Islet precursor cell (in vitro differentiated cells): ENCODE measurements at regions not wholly inside any gene's neighbourhood (a gene's known extent, or its start where the extent isn't known, plus 50 kb on each side); places are given as distances from the start of the nearest gene placed in this dataset.
"Not testable (repeated sequence)": the region's sequence is repeated elsewhere in the genome, so short reads cannot be mapped to it uniquely, and the experiment has no call there.

Source experiments
- DNase-seq: peaks from one replicate; pipeline ENCODE4 v3.0.0-alpha.2; 2018

DNA sequence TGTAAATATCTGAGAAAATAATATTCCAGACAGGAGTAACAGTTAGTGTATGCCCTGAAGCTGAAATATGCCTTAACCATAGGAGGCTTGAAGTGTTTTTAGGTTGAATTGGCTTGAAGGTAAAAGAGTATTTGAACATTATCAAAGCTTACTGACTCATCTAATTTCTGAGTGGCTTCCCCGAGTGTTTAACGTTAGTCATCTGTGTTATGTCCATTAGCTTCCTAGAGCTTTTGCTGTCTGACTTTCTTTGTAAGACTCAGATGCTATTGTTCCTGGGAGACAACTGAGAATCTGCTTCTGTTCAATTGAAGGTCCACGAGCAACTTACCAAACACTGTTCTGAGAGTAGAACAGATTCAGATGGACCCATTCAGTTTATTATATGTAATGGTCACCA is 656.8 kb upstream of the NECTIN3 start:
- no peak for DNase-seq

DNA sequence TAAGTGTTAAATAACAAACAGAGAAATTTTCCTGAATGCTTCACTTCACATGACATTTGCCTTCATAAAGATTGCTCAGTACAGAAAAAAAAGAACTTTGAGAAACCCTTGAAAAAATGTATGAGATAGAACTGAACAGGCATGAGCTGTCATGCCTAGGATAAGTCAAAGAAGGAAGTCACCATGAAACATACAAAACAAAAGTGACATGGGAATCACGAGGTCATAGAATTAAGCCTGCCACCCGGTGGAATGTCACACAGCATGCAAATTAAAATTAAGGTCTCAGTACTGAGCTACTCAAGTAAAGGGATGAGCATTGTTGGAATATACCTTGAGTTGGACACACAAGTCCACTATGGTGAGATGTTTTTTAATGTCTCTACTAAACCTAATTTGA is 652.5 kb upstream of the NECTIN3 start:
- DNase-seq: no peak

DNA sequence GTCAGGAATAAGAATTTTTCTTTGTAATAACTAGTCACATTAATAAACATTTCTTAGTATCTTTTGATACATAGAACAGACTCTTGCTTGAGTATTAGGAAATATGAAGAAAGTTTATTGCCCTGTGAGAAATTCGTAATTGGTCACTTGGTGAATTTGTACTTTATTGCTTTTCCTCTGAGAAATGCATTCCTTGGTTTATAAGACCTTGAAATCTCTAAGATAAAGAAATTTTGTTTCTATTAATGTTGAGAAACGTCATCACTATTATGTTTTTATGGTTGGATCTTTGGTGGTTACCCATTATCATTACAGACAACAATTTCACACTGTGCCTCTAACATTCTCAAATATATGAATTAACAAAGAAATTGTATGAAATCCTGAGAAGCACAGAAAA is 652.0 kb upstream of the NECTIN3 start:
- DNase-seq: no peak

DNA sequence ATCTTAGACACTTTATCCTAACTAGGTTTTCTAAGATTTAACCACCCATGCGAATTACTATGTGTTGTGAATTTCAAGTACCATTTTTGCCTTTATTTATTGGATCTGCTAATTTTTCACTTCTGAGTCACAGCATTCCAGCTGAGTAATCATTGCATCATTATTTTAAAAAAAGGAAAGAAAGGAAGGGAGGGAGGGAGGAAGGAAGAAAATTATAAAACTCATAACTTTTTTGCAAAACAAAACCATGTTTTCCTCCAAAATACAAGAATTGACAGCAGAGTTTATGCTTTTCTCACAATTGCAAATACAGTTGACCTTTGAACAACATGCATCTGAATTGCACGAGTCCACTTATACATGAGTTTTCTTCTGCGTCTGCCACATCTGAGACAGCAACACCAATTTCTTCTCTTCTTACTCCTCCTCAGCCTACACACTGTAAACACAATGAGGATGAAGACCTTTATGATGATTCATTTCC is 651.4 kb upstream of the NECTIN3 start:
- no peak for DNase-seq

DNA sequence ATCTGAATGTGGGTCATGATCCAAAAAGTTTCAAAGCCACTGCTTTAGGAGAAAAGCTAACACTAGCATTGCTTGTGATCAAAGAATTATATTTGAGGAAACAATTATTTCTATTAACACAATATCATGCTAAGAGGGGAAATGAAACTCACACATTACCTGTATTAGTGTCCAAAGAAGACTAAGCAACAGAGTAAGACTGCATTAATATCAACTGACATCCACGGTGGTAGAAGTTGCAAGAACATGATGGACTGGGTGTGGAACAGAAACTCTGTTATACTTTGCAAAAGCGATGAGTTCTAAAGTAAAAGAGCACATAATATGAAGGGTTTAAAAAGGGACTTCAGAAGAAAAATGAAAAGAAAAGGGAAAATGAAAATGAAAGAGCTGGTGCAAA is 648.3 kb upstream of the NECTIN3 start:
- DNase-seq: no peak

DNA sequence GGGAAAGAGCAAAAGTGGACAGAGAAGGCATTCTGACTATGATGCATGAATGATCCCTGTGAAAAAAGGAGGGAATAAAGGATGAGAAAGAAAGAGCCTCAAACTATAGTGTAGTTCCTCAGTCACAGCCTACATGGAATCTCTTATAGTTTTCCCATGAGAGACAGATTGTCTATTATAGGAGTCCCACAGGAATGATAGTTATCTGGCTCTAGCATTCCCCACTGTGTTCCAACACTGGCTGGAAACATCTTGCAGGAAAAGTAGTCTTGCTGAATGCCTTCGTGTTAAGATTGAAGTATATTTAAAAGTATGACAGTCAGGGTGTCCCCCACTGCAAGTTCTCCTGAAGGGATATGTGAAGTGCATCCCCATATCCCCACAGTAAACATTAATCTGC is 641.5 kb upstream of the NECTIN3 start:
- DNase-seq: no peak

DNA sequence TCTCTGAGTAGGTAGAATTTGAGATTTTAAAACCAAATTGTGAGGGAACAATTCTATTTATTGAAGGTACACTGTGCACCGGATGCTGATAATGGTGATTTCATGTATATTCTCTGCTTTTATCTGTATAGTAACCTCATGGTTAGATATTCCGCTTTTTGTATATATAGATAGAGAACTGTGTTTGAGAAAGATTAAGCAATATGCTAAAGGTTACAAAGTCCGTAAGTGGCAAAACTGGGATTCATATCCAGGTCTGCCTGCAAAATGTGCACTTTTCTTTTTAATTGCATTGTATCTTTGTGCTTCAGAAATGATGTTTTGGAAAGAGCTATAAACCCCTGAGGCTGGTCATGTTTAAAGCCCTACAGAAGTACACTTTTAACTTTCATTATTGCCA is 635.4 kb upstream of the NECTIN3 start:
- DNase-seq: no peak

DNA sequence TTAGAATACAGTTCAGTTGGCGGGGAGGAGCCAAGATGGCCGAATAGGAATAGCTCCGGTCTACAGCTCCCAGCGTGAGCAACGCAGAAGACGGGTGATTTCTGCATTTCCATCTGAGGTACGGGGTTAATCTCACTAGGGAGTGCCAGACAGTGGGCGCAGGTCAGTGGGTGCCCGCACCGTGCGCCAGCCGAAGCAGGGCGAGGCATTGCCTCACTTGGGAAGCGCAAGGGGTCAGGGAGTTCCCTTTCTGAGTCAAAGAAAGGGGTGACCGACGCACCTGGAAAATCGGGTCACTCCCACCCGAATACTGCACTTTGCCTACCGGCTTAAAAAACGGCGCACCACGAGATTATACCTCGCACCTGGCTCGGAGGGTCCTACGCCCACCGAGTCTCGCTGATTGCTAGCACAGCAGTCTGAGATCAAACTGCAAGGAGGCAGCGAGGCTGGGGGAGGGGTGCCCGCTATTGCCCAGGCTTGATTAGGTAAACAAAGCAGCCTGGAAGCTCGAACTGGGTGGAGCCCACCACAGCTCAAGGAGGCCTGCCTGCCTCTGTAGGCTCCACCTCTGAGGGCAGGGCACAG is 631.5 kb upstream of the NECTIN3 start:
- not testable (repeated sequence) for DNase-seq

DNA sequence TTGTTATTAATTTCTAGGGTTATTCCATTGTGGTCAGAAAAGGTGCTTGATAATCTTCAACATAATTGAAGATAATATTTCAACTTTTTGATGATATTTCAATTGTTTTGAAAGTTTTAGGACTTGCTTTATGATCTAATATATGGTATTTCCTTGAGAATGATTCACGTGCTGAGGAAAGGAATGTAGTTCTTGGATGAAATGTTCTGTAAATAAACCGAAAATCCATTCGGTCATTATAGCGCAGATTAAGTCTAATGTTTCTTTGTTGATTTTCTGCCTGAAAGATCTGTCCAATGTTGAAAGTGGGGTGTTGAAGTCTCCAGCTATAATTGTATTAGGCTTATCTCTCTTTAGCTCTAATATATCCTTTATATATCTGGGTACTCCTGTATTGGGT is 617.5 kb upstream of the NECTIN3 start:
- no peak for DNase-seq

DNA sequence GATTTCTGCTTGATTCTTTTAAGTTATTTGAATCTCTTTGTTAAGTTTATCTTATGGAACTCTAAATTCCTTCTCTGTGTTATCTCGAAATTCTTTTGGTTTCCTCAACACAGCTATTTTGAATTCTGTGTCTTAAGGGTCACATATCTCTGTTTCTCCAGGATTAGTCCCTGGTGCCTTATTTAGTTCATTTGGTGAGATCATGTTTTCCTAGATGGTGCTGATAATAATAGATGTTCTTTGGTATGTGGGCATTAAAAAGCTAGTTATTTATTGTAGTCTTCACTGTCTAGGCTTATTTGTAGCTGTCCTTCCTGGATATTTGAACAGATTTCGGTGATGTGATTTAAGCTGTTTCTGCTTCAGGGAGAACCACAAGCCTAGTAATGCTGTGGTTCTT is 615.6 kb upstream of the NECTIN3 start:
- DNase-seq: no peak

DNA sequence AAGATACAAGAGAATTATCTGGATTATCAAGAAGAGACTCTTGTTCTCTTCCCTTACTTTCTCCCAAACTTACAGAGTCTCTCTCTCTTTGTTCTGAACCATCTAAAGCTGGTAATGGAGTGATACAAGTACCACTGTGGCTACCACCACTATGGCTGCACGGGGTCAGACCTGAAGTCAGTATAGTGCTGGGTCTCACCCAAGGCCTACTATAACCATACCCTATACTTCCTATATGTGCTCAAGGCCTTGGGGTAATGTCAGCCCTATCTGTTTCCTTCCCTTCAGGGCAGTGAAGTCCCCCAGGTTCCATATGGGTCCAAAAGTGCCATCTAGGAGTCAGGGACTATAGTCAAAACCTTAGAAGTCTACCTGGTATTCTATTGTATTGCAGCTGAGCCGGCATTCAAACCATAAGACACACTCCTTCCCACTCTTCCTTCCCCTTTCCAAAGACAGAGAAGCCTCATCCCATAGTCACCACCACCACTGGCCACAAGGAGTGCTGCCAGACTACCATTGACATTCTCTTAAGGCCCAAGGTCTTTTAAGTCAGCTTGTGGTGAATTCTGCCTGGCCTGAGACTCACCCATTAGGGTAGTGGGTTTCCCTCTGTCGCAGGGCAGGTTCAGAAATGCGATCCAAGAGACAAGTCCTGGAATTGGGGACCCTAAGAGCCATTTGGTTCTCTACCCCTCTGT is 615.0 kb upstream of the NECTIN3 start:
- DNase-seq: no peak

DNA sequence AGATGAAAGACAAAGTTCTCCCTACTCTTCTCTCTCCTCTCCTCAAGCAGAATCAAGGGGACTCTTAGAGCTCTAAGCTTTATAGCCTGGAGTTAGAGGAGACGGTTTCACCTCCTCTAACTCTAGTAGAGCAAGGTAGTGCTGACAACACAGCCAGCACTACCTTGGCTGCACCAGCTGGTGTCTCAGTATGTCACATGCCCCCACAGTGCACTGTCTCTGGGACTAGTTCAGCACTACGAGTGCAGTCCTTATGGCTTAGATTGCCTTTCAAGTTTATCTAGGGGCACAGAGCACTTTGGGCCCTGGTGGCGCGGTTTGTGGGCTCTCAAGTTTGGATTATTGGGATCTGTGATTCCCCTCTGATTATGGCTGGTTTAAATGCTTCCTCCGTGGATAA is 614.1 kb upstream of the NECTIN3 start:
- DNase-seq: no peak

DNA sequence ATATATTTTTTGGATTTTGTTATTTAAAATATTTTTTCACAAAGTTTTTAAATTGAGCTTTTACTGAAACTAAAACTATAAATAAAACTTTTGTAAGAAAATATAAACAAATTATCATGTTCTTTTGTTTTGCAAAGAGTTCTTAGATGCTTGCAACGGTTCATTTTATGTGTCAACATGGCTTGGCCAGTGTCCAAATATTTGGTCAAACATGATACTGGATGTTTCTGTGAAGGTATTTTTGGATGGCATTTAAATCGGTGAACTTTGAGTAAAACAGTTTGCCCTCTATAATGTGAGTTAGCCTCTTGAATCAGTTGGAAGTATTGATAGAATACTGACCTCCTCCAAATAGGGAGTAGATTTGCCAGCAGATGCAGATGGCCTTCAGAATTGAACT is 612.6 kb upstream of the NECTIN3 start:
- DNase-seq: no peak

DNA sequence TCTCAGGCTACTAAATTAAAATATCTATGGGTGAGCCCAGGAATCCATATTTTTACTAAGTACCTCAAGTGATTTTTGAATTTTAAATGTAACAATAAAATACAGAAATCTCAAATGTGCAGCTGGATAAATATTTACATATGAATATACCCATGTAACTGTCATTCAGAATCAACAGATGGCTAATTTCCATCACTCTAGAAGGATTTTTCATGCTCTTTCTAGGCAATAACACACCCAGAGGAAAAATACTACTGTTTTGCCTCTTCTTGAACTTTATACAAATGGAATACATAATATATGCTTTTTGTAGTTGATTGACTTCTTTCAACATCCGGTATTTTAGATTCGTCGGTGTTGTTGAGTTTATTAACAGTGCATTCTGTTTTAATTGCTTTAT is 601.3 kb upstream of the NECTIN3 start:
- DNase-seq: no peak

DNA sequence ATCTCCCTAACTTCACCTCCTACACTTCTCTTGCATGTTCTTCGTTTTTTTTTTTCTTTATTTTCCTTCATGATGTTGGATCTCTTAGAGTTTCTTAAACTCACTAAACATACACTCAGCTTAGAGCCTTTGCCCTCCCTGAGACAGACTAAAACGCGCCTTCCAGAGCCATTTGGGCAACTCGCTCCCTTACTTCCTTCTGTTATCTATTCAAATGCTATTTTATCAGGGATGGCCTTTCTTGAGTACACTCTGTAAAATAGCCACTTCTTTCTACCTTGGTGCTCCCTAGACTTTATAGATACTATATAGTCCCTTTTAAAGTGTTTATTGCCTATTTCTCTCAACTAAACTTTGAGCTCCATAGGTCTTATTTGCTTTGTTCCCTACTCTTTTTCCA is 598.2 kb upstream of the NECTIN3 start:
- no peak for DNase-seq

DNA sequence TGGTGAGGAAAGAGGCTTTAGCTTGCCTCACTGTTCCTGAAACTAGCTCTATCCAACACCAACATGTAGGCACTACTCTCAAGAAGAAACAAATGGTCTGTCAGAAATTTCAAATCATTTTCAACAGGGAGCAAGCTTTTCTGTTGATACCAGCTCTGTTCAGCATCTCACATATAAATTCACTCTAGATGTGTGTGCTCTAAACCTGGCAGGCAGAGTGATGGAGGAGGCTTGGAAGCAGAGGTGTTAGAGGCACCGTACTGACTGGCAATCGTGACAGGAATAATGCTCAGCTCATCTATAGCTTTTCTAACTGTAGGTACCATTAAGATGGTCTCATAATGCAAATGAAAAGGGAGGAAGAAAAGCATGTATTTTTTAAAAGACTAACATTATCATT is 597.2 kb upstream of the NECTIN3 start:
- DNase-seq: no peak

DNA sequence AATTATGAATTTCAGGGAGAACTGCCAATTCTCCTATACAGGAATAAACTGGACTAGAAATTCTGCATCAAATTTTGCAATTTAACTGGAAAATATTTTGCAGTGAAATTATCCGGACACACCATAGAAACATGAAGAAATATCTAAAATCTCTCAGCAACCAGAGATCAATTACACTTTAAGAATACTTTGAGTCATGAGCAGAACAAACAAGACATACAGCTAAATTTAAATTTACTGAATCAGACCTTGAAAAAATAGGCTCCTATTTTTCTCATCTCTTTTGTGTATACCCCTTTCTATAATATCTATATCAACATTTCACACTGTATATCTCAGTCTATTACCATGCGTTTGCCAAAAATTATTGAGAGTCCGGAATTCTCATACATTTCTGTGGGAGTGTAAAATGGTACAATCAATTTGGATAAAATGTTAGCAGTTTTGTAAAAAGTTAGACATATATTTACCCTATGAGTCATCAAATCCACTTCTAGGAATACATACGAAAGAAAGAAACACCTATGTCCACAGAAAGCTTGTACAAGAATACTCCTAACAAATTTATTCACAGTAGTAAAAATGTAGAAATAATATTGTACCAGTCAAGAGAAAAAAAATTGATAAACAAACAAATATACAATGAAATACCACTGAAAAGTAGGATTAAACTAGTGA is 593.1 kb upstream of the NECTIN3 start:
- no peak for DNase-seq

DNA sequence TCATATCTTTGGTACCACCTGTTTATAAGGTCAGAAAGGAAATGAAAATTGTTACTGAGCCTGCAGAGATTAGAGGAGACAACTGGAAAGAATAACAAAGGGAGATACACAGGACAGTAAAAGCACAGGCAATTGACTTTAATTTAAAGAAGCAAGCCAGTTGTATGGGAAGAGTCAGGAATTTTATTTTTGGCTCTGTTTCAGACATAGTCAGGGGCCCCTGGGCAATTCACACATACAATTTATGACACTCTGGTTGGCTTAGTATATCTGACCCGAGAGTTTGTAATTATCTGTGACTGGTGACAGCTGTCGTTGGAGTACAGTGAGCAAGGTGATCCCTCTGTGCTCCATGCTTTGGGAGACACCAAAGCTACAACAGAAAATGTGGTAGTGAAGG is 591.9 kb upstream of the NECTIN3 start:
- no peak for DNase-seq

DNA sequence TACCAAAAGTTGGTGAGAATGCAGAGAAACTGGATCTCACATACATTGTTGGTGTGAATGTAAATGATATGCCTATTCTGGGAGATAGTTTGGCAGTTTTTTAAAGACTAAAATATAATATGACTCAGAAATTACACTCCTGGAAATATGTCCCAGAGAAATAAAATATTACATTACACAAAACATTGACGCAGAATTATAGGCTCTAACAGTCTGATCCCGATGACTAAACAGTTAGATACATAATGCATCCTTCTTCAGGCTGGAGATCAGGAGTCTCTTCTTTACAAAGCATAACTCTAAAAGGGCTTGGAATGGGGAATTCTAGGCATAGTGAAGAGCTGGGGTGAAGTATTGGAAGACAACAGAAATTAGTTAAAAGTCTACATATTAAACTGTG is 586.2 kb upstream of the NECTIN3 start:
- no peak for DNase-seq

DNA sequence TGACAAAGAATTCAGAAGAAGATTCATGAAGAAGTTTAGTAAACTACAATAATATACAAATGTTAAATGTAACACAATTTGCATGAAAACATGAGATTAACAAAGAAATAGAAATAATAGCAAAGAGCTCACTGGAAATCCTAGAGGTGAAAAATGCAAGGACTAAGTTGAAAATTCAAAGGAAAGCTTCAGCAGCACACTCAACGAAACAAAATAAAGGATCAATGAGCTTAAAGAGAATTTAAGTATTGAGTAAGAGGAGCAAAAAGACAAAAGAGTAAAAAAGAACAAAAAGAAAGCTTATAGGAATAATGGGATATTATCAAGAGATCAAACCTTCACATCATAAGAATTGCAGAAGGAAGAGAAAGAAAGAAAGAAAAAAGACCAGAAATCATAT is 583.8 kb upstream of the NECTIN3 start:
- no peak for DNase-seq

DNA sequence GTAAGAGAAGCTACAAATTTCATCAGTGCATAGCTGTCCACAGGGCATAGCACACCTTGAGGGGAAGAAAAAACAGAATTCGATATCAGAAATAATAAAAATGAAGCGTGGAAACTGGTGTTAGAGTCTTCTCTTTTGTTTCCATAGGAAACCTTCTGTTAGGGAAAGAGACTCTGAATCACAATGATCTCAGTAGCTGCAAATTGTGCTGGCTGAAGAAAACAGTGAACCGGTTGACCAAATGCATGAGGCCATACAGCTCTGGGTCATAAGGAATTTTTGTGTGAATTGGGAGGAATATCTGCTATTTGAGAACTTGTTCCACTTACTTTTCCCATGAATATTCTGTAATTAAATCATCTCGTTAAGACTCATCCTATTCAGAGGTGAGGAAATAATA is 580.2 kb upstream of the NECTIN3 start:
- DNase-seq: no peak

DNA sequence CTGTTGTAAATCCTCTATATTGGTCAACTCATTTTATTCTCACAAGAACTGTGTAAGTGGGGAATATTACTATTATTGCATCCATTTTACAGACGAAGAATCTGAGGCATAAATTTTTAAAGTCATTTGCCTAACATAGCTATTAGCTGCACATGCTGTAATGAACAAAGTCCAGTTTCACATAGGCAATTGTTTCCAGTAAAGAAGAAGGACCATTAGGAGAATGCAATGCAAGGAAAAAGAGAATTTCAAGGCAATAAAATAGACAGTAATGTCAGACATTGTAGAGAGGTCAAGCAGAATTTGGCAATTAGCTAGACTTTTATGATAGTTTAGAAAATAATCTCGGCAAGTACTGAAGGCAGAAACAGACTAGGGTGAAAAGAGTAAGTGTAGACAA is 578.7 kb upstream of the NECTIN3 start:
- no peak for DNase-seq

DNA sequence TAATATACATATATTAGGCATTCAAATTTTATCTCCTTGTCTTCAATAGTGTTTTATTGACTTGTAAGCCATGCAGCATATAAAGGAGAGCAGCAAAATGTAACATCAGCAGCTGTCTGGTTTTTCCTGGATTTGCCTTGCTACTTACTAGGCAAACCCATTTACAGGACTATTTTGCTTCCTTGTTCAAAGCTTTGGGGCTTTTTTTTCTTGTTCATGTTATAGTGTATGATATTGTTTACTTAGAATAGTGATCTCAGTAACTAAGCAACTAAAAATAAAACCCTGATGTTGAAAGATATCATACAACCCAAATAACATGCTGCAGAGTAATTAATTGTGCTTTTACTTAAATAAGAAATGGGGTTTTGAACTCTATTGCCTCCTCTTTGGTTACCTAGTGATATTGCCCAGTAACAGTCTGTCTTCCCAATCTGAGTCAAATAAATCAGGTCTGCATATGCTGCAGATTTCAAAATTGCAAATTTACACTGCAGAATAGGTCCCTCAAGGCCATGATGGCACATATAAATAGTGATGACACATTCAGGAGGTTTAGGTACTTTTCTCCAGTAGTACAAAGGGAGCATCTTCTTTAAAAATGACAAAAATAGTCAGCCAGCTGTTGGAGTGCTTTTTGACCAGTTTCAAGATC is 578.1 kb upstream of the NECTIN3 start:
- DNase-seq: no peak

DNA sequence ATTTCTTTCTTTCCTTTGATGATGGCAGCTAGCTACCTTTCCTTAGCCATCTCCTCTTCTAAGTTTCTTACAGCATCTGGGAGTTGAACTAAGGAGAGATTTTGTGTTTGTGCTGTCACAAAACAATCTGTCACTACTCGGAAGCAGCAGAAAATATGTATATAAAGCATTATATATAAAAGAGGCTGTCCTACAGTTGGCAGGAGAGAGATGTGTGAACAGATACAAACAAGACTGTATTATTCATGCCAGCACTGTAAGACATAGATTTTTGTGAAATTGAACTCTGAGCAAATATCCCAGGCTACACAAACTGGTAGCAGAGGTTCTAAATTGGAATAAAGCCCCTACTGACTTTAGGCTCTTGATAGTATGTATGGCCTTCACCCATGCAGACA is 577.5 kb upstream of the NECTIN3 start:
- no peak for DNase-seq
